ENCODE measurements at regions not wholly inside any gene's neighbourhood (a gene's known extent, or its start where the extent isn't known, plus 50 kb on each side); places are given as distances from the start of the nearest gene placed in this dataset.

GRCh38 chr13:63671296-63671695 is 2255.6 kb upstream of the PCDH20 start (continued):
- TF ChIP-seq ARID4B (CRISPR knock-in tag; IDR thresholded peaks at IDR 0.05; ENCODE audit: borderline replicate concordance): no peak
- TF ChIP-seq OVOL2 (CRISPR knock-in tag; IDR thresholded peaks at IDR 0.05; ENCODE audit: borderline replicate concordance): no peak
- no peak for TF ChIP-seq NR2C2 (CRISPR knock-in tag; IDR thresholded peaks at IDR 0.05)
- TF ChIP-seq NFYB (CRISPR knock-in tag; conservative IDR thresholded peaks at IDR 0.05; ENCODE audit: low read depth): no peak

GRCh38 chr13:63651394-63651793 is 2235.7 kb upstream of the PCDH20 start:
- TF ChIP-seq ATF2 (CRISPR knock-in tag; IDR thresholded peaks at IDR 0.05; ENCODE audit: borderline replicate concordance, low read depth) (no peak), OVOL2 (CRISPR knock-in tag; IDR thresholded peaks at IDR 0.05; ENCODE audit: borderline replicate concordance) (no peak), ZNF423 (CRISPR knock-in tag; IDR thresholded peaks at IDR 0.05) (no peak), ZNF232 (CRISPR knock-in tag; IDR thresholded peaks at IDR 0.05) (no peak), FOXK1 (CRISPR knock-in tag; IDR thresholded peaks at IDR 0.05) (no peak), AR (CRISPR knock-in tag; IDR thresholded peaks at IDR 0.05) (no peak), JAZF1 (CRISPR knock-in tag; IDR thresholded peaks at IDR 0.05) (no peak), PREB (CRISPR knock-in tag; IDR thresholded peaks at IDR 0.05; ENCODE audit: borderline replicate concordance) (no peak), ZNF671 (CRISPR knock-in tag; IDR thresholded peaks at IDR 0.05) (no peak), E2F5 (CRISPR knock-in tag; IDR thresholded peaks at IDR 0.05) (no peak), ZNF263 (CRISPR knock-in tag; IDR thresholded peaks at IDR 0.05; ENCODE audit: low read depth) (no peak), SP1 (CRISPR knock-in tag; conservative IDR thresholded peaks at IDR 0.05) (no peak), MAX (CRISPR knock-in tag; IDR thresholded peaks at IDR 0.05) (no peak), ZNF317 (CRISPR knock-in tag; IDR thresholded peaks at IDR 0.05; ENCODE audit: borderline replicate concordance, low read depth) (no peak), RORB (CRISPR knock-in tag; IDR thresholded peaks at IDR 0.05) (no peak), GTF2I (CRISPR knock-in tag; conservative IDR thresholded peaks at IDR 0.05) (no peak), NFE2L1 (CRISPR knock-in tag; IDR thresholded peaks at IDR 0.05) (no peak), MLX (CRISPR knock-in tag; IDR thresholded peaks at IDR 0.05) (no peak), ZBTB43 (CRISPR knock-in tag; IDR thresholded peaks at IDR 0.05) (no peak)
- Mint-ChIP-seq H3K4me3 (no peak overlapping the region), H3K27ac (no peak overlapping the region), H3K27me3 (ENCODE audit: low read depth) (no peaks in the 10 kb centered on the region), H3K36me3 (no peaks in the 10 kb centered on the region), H3K9me3 (peaks cover 3% of the 10 kb centered on the region; the same call in 1 of the 2 replicates), H3K4me1 (peaks cover 6% of the 10 kb centered on the region)
- ChIA-PET POLR2A (no interaction called here), CTCF (interaction anchor here (0.6 kb wide), 1 partner anchor 569 kb away, joined by 5 read pairs; no protein-coding TSS in a partner anchor)
- no peak for DNase-seq (ENCODE audit: low spot score)
- no peak for ATAC-seq
